ENCODE measurements at regions not wholly inside any gene's neighbourhood (a gene's known extent, or its start where the extent isn't known, plus 50 kb on each side); places are given as distances from the start of the nearest gene placed in this dataset.

DNA sequence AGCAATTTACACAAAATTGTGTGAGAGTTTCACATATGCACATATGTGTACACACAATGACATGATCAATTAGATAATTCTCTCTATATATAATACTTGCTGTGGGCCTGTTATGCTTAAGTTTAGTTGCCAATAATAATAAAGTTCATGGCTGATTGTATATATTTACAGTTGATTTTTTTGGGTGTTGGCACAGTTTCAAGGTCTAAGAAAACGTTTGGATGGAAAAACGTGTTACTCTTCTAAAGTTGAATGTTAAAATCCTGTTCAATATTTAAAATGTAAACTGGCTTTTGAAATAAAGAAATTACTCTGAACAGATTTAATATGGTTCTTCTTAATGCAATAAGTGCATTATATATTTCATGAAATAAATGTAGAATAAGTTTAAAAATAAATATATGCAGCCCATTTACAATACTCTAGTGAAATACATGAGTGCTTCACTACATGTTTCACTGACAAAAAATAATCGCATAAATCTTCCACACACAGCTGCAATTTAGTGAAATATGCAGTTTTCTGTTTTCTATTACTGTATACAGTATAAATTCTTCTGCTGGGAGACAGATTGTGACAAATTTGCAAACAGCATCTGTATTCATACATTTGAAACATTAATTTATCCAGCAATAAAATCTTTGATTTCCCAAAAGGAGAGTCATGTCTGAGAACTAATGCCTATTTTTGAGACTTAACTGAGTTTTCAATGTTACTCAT, 586.9 kb upstream of the KLHL1 start:
- no peak for TF ChIP-seq POLR2AphosphoS5 (IDR thresholded peaks at IDR 0.05)
- no peak for TF ChIP-seq CTCF (IDR thresholded peaks at IDR 0.05; ENCODE audit: poor library complexity, severe bottlenecking)
- TF ChIP-seq SMC3 (conservative IDR thresholded peaks at IDR 0.05; ENCODE audit: poor library complexity), result no peak
- TF ChIP-seq, protein P1, sequence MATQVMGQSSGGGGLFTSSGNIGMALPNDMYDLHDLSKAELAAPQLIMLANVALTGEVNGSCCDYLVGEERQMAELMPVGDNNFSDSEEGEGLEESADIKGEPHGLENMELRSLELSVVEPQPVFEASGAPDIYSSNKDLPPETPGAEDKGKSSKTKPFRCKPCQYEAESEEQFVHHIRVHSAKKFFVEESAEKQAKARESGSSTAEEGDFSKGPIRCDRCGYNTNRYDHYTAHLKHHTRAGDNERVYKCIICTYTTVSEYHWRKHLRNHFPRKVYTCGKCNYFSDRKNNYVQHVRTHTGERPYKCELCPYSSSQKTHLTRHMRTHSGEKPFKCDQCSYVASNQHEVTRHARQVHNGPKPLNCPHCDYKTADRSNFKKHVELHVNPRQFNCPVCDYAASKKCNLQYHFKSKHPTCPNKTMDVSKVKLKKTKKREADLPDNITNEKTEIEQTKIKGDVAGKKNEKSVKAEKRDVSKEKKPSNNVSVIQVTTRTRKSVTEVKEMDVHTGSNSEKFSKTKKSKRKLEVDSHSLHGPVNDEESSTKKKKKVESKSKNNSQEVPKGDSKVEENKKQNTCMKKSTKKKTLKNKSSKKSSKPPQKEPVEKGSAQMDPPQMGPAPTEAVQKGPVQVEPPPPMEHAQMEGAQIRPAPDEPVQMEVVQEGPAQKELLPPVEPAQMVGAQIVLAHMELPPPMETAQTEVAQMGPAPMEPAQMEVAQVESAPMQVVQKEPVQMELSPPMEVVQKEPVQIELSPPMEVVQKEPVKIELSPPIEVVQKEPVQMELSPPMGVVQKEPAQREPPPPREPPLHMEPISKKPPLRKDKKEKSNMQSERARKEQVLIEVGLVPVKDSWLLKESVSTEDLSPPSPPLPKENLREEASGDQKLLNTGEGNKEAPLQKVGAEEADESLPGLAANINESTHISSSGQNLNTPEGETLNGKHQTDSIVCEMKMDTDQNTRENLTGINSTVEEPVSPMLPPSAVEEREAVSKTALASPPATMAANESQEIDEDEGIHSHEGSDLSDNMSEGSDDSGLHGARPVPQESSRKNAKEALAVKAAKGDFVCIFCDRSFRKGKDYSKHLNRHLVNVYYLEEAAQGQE (IDR thresholded peaks at IDR 0.05; ENCODE audit: borderline replicate concordance), result no peak
- TF ChIP-seq EZH2 (IDR thresholded peaks at IDR 0.05; ENCODE audit: borderline replicate concordance, insufficient read depth, low read length, poor library complexity, severe bottlenecking), result no peak
- no peak for TF ChIP-seq EP300 (conservative IDR thresholded peaks at IDR 0.05; ENCODE audit: poor library complexity, severe bottlenecking)
- no peak for TF ChIP-seq MXI1 (conservative IDR thresholded peaks at IDR 0.05; ENCODE audit: poor library complexity, severe bottlenecking)
- TF ChIP-seq TAF1 (IDR thresholded peaks at IDR 0.05; ENCODE audit: low read depth), result no peak

All from neural cell (in vitro differentiated cells).